ENCODE measurements at regions not wholly inside any gene's neighbourhood (a gene's known extent, or its start where the extent isn't known, plus 50 kb on each side); places are given as distances from the start of the nearest gene placed in this dataset.

- TF ChIP-seq CTCF (IDR thresholded peaks at IDR 0.05) (no peak), POLR2A (IDR thresholded peaks at IDR 0.05) (no peak)
Observed at GRCh38 chr2:12014088-12014960, 267.9 kb downstream of the LPIN1 start.

Data from Peyer's patch (tissue), 4 donors.